H1 (cell line): ENCODE measurements at regions not wholly inside any gene's neighbourhood (a gene's known extent, or its start where the extent isn't known, plus 50 kb on each side); places are given as distances from the start of the nearest gene placed in this dataset.

ENCODE experiments used
- CHD2 ChIP-seq: IDR thresholded peaks from 2 replicates; pipeline ENCODE4 v1.6.1; 2012; ENCODE audit warnings: low read length, improper control_type of control experiment
- ZNF274 ChIP-seq: IDR thresholded peaks from 2 replicates; pipeline ENCODE4 v1.7.0; 2012; ENCODE audit warnings: low read length, borderline replicate concordance; ENCODE audit errors: extremely low read depth

GRCh38 chr4:158074851-158075250 lies 98.0 kb downstream of the GASK1B start (continued):
- TF ChIP-seq CHD2 (no peak), ZNF274 (no peak)
